H9 (cell line): ENCODE measurements at regions not wholly inside any gene's neighbourhood (a gene's known extent, or its start where the extent isn't known, plus 50 kb on each side); places are given as distances from the start of the nearest gene placed in this dataset.

ENCODE experiments used
- DNase-seq: peaks from one replicate; pipeline ENCODE4 v3.0.0-alpha.2; 2017
- H2AFZ ChIP-seq: one replicate; pipeline ENCODE4 v1.6.1; 2013; ENCODE audit warnings: mild to moderate bottlenecking, low read length, control low read depth, moderate library complexity
- H2AK5ac ChIP-seq: 2 replicates; pipeline ENCODE4 v1.6.1; 2013; ENCODE audit warnings: low read length, control low read depth, mixed read lengths; ENCODE audit not compliant: insufficient read length
- H2BK120ac ChIP-seq: one replicate; pipeline ENCODE4 v1.6.1; 2013; ENCODE audit warnings: low read depth, mild to moderate bottlenecking, low read length, control low read depth, inconsistent platforms; ENCODE audit not compliant: poor library complexity, severe bottlenecking
- H2BK12ac ChIP-seq: 2 replicates; pipeline ENCODE4 v1.6.1; 2013; ENCODE audit warnings: low read length, control low read depth, mixed read lengths, low read depth; ENCODE audit not compliant: insufficient read length
- H2BK15ac ChIP-seq: 2 replicates; pipeline ENCODE4 v1.6.1; 2013; ENCODE audit warnings: low read depth, low read length, control low read depth
- H2BK20ac ChIP-seq: one replicate; pipeline ENCODE4 v1.6.1; 2013; ENCODE audit warnings: low read depth, mild to moderate bottlenecking, low read length, control low read depth, inconsistent platforms; ENCODE audit not compliant: poor library complexity, severe bottlenecking
- H2BK5ac ChIP-seq: 2 replicates; pipeline ENCODE4 v1.6.1; 2013; ENCODE audit warnings: low read length, control low read depth, mixed read lengths; ENCODE audit not compliant: insufficient read length
- H3K14ac ChIP-seq: 2 replicates; pipeline ENCODE4 v1.6.1; 2013; ENCODE audit warnings: low read length, control low read depth; ENCODE audit not compliant: insufficient read depth
- H3K18ac ChIP-seq: 2 replicates; pipeline ENCODE4 v1.6.1; 2013; ENCODE audit warnings: low read depth, mild to moderate bottlenecking, mixed read lengths, low read length, control low read depth; ENCODE audit not compliant: insufficient read length
- H3K23ac ChIP-seq: 2 replicates; pipeline ENCODE4 v1.6.1; 2013; ENCODE audit warnings: low read length, control low read depth, mixed read lengths, low read depth; ENCODE audit not compliant: insufficient read length
- H3K23me2 ChIP-seq: 2 replicates; pipeline ENCODE4 v1.6.1; 2013; ENCODE audit warnings: low read depth, mild to moderate bottlenecking, mixed read lengths, low read length, control low read depth; ENCODE audit not compliant: insufficient read length, poor library complexity, severe bottlenecking
- H3K27ac ChIP-seq: 2 replicates; pipeline ENCODE4 v1.5.1; 2013; ENCODE audit warnings: low read length, control low read depth, mixed read lengths, low read depth; ENCODE audit not compliant: insufficient read length
- H3K27me3 ChIP-seq: 2 replicates; pipeline ENCODE4 v1.6.1; 2013; ENCODE audit warnings: low read length, control low read depth, inconsistent platforms; ENCODE audit not compliant: insufficient read depth
- H3K4ac ChIP-seq: 2 replicates; pipeline ENCODE4 v1.6.1; 2013; ENCODE audit warnings: low read depth, mild to moderate bottlenecking, control low read depth, inconsistent platforms, low read length, moderate library complexity
- H3K4me1 ChIP-seq: 2 replicates; pipeline ENCODE4 v1.6.1; 2013; ENCODE audit warnings: low read length, control low read depth, inconsistent platforms; ENCODE audit not compliant: insufficient read depth
- H3K4me2 ChIP-seq: 2 replicates; pipeline ENCODE4 v1.6.1; 2013; ENCODE audit warnings: low read length, control low read depth, mixed read lengths; ENCODE audit not compliant: insufficient read length, insufficient read depth
- H3K56ac ChIP-seq: 2 replicates; pipeline ENCODE4 v1.6.1; 2013; ENCODE audit warnings: low read depth, mild to moderate bottlenecking, mixed read lengths, low read length, control low read depth; ENCODE audit not compliant: insufficient read length
- H3K79me1 ChIP-seq: 2 replicates; pipeline ENCODE4 v1.6.1; 2013; ENCODE audit warnings: low read depth, mild to moderate bottlenecking, moderate library complexity, low read length, control low read depth, inconsistent platforms; ENCODE audit not compliant: insufficient read depth, poor library complexity, severe bottlenecking
- H3K79me2 ChIP-seq: 2 replicates; pipeline ENCODE4 v1.6.1; 2013; ENCODE audit warnings: low read length, control low read depth, inconsistent platforms; ENCODE audit not compliant: insufficient read depth
- H3K9ac ChIP-seq: 2 replicates; pipeline ENCODE4 v1.6.1; 2013; ENCODE audit warnings: low read length, control low read depth, mixed read lengths; ENCODE audit not compliant: insufficient read length; ENCODE audit errors: extremely low read depth
- H3K9me3 ChIP-seq: one replicate; pipeline ENCODE4 v1.6.1; 2013; ENCODE audit warnings: low read depth, low read length, inconsistent platforms; ENCODE audit not compliant: control insufficient read depth
- H3T11ph ChIP-seq: one replicate; pipeline ENCODE4 v1.6.1; 2013; ENCODE audit warnings: mild to moderate bottlenecking, low read length, control low read depth, inconsistent platforms
- H4K20me1 ChIP-seq: one replicate; pipeline ENCODE4 v1.6.1; 2013; ENCODE audit not compliant: control insufficient read depth, insufficient read length, insufficient read depth
- H4K5ac ChIP-seq: 2 replicates; pipeline ENCODE4 v1.6.1; 2013; ENCODE audit warnings: low read depth, mild to moderate bottlenecking, mixed read lengths, low read length, control low read depth; ENCODE audit not compliant: insufficient read length
- H4K8ac ChIP-seq: replicated peaks from 2 replicates; pipeline ENCODE4 v1.6.1; 2013; ENCODE audit warnings: low read length, control low read depth, mixed read lengths, low read depth; ENCODE audit not compliant: insufficient read length
- H4K91ac ChIP-seq: 2 replicates; pipeline ENCODE4 v1.6.1; 2013; ENCODE audit warnings: low read depth, mild to moderate bottlenecking, moderate library complexity, mixed read lengths, low read length, control low read depth; ENCODE audit not compliant: insufficient read length
- H3K27ac Mint-ChIP-seq, 3 experiments: 2 replicates in 2 of 3; 3 replicates in 1 of 3; pipeline ENCODE4 v1.8.0; 2020 to 2021; ENCODE audit warnings: mixed read lengths in 3 of 3, mild to moderate bottlenecking in 1 of 3, moderate library complexity in 1 of 3
- H3K27me3 Mint-ChIP-seq: 2 replicates; pipeline ENCODE4 v1.8.0; 2021; ENCODE audit warnings: low read depth, mild to moderate bottlenecking, moderate library complexity, mixed read lengths
- H3K36me3 Mint-ChIP-seq, 3 experiments: 2 replicates in 2 of 3; 3 replicates in 1 of 3; pipeline ENCODE4 v1.8.0; 2020 to 2021; ENCODE audit warnings: low read depth in 3 of 3, mixed read lengths in 3 of 3; ENCODE audit not compliant: insufficient read depth in 1 of 3
- H3K4me1 Mint-ChIP-seq, 2 experiments: 2 replicates each; pipeline ENCODE4 v1.8.0; 2020; ENCODE audit warnings: mixed read lengths in 2 of 2
- H3K4me3 Mint-ChIP-seq, 2 experiments: 2 replicates in 1 of 2; 3 replicates in 1 of 2; pipeline ENCODE4 v1.8.0; 2020 to 2021; ENCODE audit warnings: mild to moderate bottlenecking in 2 of 2, mixed read lengths in 2 of 2, moderate library complexity in 1 of 2
- H3K9me3 Mint-ChIP-seq, 2 experiments: 2 replicates in 1 of 2; 3 replicates in 1 of 2; pipeline ENCODE4 v1.8.0; 2020; ENCODE audit warnings: mild to moderate bottlenecking in 2 of 2, mixed read lengths in 2 of 2, moderate library complexity in 1 of 2
- WGBS: extraction: QIAGEN DNeasy Blood & Tissue Kit; methylation state at CpG from one replicate; pipeline ENCODE4 v1.1.7; 2013; ENCODE audit warnings: missing lambda C conversion rate, low lambda C conversion rate, mixed read lengths; ENCODE audit not compliant: insufficient read length; ENCODE audit errors: extremely low coverage; 5-methylcytosine and 5-hydroxymethylcytosine counted together
- TF ChIP-seq, protein P1 (sequence below): fragments of 200-600 bp; sonication (generic); conservative IDR thresholded peaks from 3 replicates; pipeline ENCODE4 v1.8.0; 2021; ENCODE audit warnings: antibody characterized with exemption, mild to moderate bottlenecking

DNA sequence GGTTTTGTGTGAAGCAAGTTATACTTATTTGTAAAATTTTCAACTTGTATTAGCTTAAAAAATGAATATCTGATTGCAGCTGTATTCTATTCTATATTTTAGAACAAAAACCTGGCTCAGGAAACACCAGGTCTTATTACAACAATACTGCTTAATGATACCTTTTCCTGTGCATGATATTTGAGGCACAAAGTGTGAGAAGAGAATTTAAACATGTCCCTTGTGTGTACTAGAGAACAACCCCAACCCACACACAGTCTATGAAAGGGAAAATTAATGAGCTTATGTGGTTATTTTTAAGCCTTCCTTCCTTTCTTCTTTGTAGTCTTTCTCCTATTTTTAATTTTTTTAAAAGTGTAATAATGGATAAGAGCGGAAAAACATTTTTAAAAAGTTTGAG lies 122.6 kb upstream of the MON1B start:
- no peak overlapping the region for H3K27ac Mint-ChIP-seq
- Histone ChIP-seq H3K9me3 (no peaks in the 10 kb centered on the region), H3K18ac (no peak overlapping the region), H4K20me1 (no peaks in the 10 kb centered on the region), H2AFZ (no peak overlapping the region), H3K4ac (no peak overlapping the region), H4K91ac (no peak overlapping the region), H3K56ac (no peak overlapping the region), H4K5ac (no peak overlapping the region), H2AK5ac (no peak overlapping the region), H2BK15ac (no peak overlapping the region), H3K27me3 (no peaks in the 10 kb centered on the region), H2BK120ac (no peak overlapping the region), H3T11ph (no peak overlapping the region), H3K79me1 (no peaks in the 10 kb centered on the region), H3K4me1 (peaks cover 4% of the 10 kb centered on the region; the same call in 1 of the 2 replicates), H3K9ac (no peak overlapping the region), H3K27ac (no peak overlapping the region), H3K23ac (no peak overlapping the region), H3K79me2 (no peaks in the 10 kb centered on the region), H2BK5ac (no peak overlapping the region), H2BK20ac (no peak overlapping the region), H3K23me2 (no peaks in the 10 kb centered on the region), H3K14ac (no peak overlapping the region), H3K4me2 (no peak overlapping the region), H4K8ac (no peak overlapping the region), H2BK12ac (no peak overlapping the region)
- peaks cover 26 to 29% of the 10 kb centered on the region in 2 experiments for H3K4me1 Mint-ChIP-seq
- TF ChIP-seq, protein P1, sequence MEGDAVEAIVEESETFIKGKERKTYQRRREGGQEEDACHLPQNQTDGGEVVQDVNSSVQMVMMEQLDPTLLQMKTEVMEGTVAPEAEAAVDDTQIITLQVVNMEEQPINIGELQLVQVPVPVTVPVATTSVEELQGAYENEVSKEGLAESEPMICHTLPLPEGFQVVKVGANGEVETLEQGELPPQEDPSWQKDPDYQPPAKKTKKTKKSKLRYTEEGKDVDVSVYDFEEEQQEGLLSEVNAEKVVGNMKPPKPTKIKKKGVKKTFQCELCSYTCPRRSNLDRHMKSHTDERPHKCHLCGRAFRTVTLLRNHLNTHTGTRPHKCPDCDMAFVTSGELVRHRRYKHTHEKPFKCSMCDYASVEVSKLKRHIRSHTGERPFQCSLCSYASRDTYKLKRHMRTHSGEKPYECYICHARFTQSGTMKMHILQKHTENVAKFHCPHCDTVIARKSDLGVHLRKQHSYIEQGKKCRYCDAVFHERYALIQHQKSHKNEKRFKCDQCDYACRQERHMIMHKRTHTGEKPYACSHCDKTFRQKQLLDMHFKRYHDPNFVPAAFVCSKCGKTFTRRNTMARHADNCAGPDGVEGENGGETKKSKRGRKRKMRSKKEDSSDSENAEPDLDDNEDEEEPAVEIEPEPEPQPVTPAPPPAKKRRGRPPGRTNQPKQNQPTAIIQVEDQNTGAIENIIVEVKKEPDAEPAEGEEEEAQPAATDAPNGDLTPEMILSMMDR = no peak
- DNase-seq = no peak
- H3K4me3 Mint-ChIP-seq = no peak overlapping the region
- no peaks in the 10 kb centered on the region for H3K27me3 Mint-ChIP-seq
- no CpG with 5 or more reads among the region's 1 CpG for WGBS
- no peaks in the 10 kb centered on the region; a peak in 1 of 7 replicates for H3K36me3 Mint-ChIP-seq
- peaks cover 0 to 2% of the 10 kb centered on the region in 2 experiments; a peak in 1 of 5 replicates for H3K9me3 Mint-ChIP-seq
